GM19099 (cell line): ENCODE measurements at regions not wholly inside any gene's neighbourhood (a gene's known extent, or its start where the extent isn't known, plus 50 kb on each side); places are given as distances from the start of the nearest gene placed in this dataset.

Experiments
- POLR2A ChIP-seq: IDR thresholded peaks from 3 replicates; pipeline ENCODE4 v1.6.1; 2011; ENCODE audit warnings: low read depth; ENCODE audit not compliant: insufficient read length; ENCODE audit errors: extremely low read depth

- no peak for TF ChIP-seq POLR2A
Measured at GRCh38 chr15:62739082-62739481, 303.5 kb upstream of the TPM1 start.

DNA sequence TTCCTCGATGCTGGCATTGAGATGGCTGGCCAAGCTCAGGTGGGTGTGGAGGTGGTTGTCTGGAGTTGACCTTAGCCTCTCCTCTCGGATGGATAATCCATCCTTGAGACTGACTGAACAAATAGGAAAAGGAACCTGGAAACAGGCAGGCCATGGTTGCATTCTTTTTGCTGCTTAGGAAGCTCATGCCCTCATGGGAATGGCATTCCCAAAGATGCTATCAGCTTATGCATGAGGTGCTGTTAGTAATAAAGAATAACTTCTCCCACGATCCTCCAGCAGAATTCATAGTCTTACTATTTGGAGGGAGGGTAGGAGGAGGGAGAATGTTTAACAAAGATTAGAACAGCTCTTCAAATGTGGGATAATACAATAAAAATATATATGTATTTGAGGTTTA lies 303.0 kb upstream of the TPM1 start:
- no peak for TF ChIP-seq POLR2A

GRCh38 chr15:62740141-62741004 lies 302.2 kb upstream of the TPM1 start:
- TF ChIP-seq POLR2A, result no peak

DNA sequence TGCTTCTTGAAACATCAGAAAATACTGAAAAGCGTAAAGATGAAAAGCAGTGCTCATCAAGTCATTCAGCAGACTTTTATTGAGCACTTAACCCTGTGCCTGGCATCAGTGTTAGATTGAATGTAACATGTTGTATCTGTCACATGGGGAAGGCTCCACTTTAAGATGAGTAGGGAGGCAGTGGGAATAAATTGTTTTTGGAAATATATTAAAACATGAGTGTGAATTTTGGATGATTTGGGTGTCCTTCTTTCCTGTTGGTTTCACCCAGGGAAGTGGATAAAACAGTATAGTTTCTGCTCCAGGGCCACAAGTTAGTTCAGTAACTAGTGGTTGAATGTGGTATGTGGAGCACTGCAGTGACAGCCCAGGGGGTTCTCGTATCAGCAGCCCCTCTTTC lies 301.4 kb upstream of the TPM1 start:
- no peak for TF ChIP-seq POLR2A

GRCh38 chr15:62742409-62743171 lies 300.0 kb upstream of the TPM1 start:
- TF ChIP-seq POLR2A, result no peak

DNA sequence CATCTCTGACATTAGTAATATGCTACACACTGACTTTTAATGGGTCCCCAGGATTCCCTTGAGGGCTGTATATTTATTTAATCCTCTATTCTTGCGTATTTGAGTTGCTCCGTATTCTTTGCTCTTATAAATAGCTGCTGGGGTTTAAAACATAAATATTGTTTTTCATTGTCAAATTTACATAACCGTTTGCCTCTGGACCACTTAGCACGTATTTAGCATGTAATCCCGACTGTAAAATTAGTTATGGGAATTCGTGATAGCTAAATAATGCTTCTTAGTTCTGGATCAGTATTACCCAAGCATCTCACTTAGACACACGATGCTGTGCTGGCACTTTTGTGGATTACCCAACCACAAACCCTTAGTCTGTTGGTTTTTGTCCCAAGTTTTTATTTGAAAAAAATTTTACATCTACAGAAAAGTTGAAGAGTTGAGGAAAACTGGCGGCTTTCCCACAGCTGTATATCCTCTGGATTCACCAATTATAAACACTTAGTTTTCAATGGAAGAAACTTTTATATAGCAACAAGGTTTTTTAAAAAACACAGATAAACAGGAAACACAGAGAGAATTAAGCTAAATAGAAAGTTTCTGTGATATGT lies 296.8 kb upstream of the TPM1 start:
- TF ChIP-seq POLR2A, result no peak

DNA sequence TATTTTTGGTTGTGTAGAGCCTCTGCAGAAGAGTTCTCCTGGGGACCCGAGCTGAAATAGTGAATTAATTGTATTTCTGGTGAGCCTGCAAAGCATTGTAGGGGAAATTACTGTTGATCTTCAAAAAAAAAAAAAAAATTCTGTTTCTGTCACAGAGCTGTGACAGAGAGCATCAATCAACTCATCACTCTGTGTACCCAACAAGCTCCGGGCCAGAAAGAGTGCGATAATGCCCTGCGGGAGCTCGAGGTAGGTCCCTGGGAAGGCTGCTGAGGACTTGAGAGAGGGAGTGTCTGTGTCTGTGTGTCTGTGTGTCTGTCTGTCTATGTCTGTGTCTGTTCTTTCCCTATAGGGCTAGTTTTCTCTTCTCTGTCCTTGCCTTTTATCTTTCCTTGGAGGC lies 294.4 kb upstream of the TPM1 start:
- TF ChIP-seq POLR2A, result no peak

GRCh38 chr15:62749036-62749815 lies 293.3 kb upstream of the TPM1 start:
- no peak for TF ChIP-seq POLR2A

GRCh38 chr15:62750471-62750870 lies 292.1 kb upstream of the TPM1 start:
- no peak for TF ChIP-seq POLR2A

- TF ChIP-seq POLR2A, result no peak
Measured at GRCh38 chr15:62752657-62753517, 289.7 kb upstream of the TPM1 start.

DNA sequence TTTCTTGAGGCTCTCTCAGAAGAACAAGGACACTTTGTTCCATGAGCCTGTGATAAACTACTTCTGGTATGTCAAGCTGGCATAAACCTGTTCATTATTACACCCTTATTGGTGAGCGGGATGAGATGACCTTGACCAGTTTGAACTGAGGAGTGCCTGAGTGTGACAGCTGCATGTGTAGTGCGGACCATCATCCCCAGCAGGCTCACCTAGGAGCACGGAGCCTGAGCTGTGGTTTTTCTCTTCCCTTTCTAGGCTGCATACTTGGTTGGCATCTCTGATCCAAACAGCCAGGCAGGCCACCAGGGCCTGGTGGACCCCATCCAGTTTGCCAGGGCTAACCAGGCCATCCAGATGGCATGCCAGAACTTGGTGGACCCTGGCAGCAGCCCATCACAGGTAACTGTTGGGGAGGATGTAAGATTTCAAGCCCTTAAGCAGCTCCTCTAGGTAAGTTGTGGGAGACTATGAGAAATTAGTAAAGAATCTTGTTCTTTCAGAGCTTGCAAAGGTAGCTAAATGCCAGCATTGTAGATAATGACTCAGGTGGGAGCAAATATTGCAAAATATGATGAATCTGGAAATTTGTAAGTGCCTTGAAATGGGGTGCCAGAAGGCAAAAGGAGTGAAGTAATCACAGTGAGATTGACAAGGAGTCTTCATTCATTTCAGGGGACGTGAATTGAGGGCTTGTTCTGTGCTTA lies 288.9 kb upstream of the TPM1 start:
- TF ChIP-seq POLR2A, result no peak

- no peak for TF ChIP-seq POLR2A
Measured at GRCh38 chr15:62756326-62756994, 286.1 kb upstream of the TPM1 start.

- no peak for TF ChIP-seq POLR2A
Measured at GRCh38 chr15:62756995-62757360, 285.6 kb upstream of the TPM1 start.
